ENCODE measurements at regions not wholly inside any gene's neighbourhood (a gene's known extent, or its start where the extent isn't known, plus 50 kb on each side); places are given as distances from the start of the nearest gene placed in this dataset.

DNA sequence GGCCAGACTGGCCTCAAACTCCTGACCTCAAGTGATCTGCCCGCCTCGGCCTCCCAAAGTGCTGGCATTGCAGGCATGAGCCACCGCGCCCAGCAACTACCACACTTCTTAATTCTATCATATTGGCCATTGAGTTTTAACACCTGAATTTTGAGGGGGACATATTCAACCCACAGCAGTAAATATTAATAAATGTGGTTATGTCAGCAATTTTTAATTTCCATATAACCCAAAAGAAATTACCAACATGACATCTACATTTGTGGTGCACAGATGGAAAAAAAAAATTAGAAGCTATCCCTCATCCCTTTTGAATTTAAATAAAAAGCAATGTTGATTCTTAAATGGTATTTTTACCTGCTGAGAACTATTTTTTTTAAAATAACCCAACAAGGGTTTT is 88.7 kb downstream of the SLITRK6 start:
- no peak for ATAC-seq
- no peak for DNase-seq
- intact Hi-C loops (cut with DNase I) = no loop called here
- Histone ChIP-seq H3K9me3 (no peaks in the 10 kb centered on the region), H3K4me1 (no peaks in the 10 kb centered on the region), H3K4me3 (no peak overlapping the region), H3K27ac (no peak overlapping the region), H3K27me3 (ENCODE audit: insufficient read depth in 3 of 3, low read length in 2 of 3) (no peaks in the 10 kb centered on the region), H3K36me3 (ENCODE audit: insufficient read depth in 1 of 2, low read depth in 1 of 2) (no peaks in the 10 kb centered on the region)
- 95 to 99% (median 97%) methylated on average over 4 of the region's 4 CpGs for WGBS, 3 donors
- TF ChIP-seq, protein P1, sequence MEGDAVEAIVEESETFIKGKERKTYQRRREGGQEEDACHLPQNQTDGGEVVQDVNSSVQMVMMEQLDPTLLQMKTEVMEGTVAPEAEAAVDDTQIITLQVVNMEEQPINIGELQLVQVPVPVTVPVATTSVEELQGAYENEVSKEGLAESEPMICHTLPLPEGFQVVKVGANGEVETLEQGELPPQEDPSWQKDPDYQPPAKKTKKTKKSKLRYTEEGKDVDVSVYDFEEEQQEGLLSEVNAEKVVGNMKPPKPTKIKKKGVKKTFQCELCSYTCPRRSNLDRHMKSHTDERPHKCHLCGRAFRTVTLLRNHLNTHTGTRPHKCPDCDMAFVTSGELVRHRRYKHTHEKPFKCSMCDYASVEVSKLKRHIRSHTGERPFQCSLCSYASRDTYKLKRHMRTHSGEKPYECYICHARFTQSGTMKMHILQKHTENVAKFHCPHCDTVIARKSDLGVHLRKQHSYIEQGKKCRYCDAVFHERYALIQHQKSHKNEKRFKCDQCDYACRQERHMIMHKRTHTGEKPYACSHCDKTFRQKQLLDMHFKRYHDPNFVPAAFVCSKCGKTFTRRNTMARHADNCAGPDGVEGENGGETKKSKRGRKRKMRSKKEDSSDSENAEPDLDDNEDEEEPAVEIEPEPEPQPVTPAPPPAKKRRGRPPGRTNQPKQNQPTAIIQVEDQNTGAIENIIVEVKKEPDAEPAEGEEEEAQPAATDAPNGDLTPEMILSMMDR (IDR thresholded peaks at IDR 0.05) = no peak

DNA sequence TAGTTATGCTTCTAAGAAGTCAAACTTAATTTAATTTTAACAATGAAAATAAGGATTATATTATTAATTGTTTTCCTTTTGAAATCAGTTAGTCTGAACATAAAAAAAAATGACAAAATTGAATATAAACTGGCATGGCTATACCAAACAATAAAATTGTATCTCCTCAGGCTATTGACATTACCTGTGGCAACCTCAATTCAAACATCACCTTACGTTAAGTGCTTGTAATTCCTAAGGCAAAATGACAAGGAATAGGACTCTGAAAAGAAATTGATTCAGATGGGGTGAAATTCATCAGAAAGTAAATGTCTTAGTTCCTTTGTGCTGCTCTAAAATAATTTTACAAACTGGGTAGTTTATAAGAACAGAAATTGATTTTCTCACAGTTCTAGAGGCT is 89.5 kb downstream of the SLITRK6 start:
- ATAC-seq (no peak), DNase-seq (no peak)
- no peaks in the 10 kb centered on the region for H3K36me3 ChIP-seq (ENCODE audit: insufficient read depth in 1 of 2, low read depth in 1 of 2)
- intact Hi-C loops (cut with DNase I) = no loop called here
- no peak overlapping the region for H3K4me3 ChIP-seq
- H3K9me3 ChIP-seq = no peaks in the 10 kb centered on the region
- no peak overlapping the region for H3K27ac ChIP-seq
- 80 to 88% (median 84%) methylated on average over 1 of the region's 1 CpG for WGBS, 3 donors
- no peaks in the 10 kb centered on the region for H3K27me3 ChIP-seq (ENCODE audit: insufficient read depth in 3 of 3, low read length in 2 of 3)
- no peaks in the 10 kb centered on the region for H3K4me1 ChIP-seq
- TF ChIP-seq, protein P1 (IDR thresholded peaks at IDR 0.05) = no peak

DNA sequence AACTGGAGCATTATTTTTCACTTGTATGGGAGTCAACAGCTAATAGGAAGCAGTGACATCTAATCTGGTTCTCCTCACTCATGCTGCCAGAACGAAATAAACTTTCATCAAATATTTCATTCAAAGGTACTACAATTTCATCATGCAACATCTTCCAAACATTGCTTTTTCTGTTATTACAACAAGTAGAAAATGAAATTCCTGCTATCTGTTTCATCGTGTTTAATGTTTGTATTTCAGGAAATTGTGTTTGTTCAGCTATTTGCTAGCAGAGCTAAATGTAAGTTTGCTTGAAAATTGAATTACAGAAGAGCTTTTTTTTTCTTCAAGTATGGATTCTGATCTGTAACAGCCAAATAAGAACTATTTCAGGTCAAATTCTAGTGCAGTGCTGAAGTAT is 90.1 kb downstream of the SLITRK6 start:
- DNase-seq (no peak), ATAC-seq (no peak)
- 53 to 58% (median 56%) methylated on average over 2 of the region's 2 CpGs for WGBS, 3 donors
- Histone ChIP-seq H3K36me3 (ENCODE audit: insufficient read depth in 1 of 2, low read depth in 1 of 2) (no peaks in the 10 kb centered on the region), H3K4me3 (no peak overlapping the region), H3K4me1 (no peaks in the 10 kb centered on the region), H3K27ac (no peak overlapping the region), H3K9me3 (no peaks in the 10 kb centered on the region), H3K27me3 (ENCODE audit: insufficient read depth in 3 of 3, low read length in 2 of 3) (no peaks in the 10 kb centered on the region)
- intact Hi-C loops (cut with DNase I) = no loop called here
- TF ChIP-seq, protein P1 (IDR thresholded peaks at IDR 0.05) = no peak

DNA sequence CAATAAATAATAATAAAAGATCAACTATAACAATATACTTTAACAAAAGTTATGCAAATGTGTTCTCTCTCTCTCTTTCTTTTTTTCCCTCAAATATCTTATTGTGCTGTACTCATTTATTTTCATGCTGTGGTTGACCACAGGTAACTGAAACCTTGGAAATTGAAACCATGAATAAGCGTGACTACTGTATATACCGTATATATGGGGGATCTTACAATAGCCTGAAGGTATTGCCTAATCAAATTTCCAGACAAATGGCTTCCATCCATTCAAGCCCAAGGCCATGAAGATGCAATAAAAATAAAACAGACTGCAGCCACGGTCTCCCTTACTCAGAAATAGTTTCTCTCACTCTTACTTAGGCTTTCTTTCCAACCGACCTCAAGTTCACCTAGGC is 98.3 kb downstream of the SLITRK6 start:
- no peaks in the 10 kb centered on the region for H3K27me3 ChIP-seq (ENCODE audit: insufficient read depth in 3 of 3, low read length in 2 of 3)
- WGBS, 3 donors = 39 to 45% (median 40%) methylated on average over 4 of the region's 4 CpGs
- DNase-seq = no peak
- intact Hi-C loops (cut with DNase I) = no loop called here
- no peak overlapping the region for H3K27ac ChIP-seq
- H3K9me3 ChIP-seq = peaks cover 6% of the 10 kb centered on the region
- TF ChIP-seq, protein P1 (IDR thresholded peaks at IDR 0.05) = no peak
- no peaks in the 10 kb centered on the region for H3K36me3 ChIP-seq (ENCODE audit: insufficient read depth in 1 of 2, low read depth in 1 of 2)
- ATAC-seq = no peak
- H3K4me1 ChIP-seq = no peaks in the 10 kb centered on the region
- no peak overlapping the region for H3K4me3 ChIP-seq

DNA sequence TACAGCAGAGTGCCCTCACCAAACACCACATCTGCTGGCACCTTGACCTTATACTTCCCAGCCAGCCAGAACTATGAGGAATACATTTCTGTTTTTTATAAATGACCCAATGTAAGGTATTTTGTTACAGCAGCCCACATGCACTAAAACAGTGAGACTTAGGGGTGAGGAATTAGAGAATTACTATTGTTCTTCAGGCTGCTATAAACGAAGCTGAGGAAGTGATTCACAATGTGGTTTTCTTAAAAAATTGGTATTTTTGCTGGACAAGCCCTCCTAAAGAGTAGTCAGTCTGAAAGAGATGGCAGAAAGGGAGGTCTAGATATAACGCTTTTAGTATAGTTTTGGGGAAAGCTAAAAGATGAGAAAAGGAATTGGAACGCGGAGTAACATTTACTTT is 101.0 kb downstream of the SLITRK6 start:
- intact Hi-C loops (cut with DNase I) = no loop called here
- TF ChIP-seq, protein P1 (IDR thresholded peaks at IDR 0.05) = no peak
- DNase-seq (no peak), ATAC-seq (no peak)
- Histone ChIP-seq H3K36me3 (ENCODE audit: insufficient read depth in 1 of 2, low read depth in 1 of 2) (no peaks in the 10 kb centered on the region), H3K4me3 (no peak overlapping the region), H3K27ac (no peak overlapping the region), H3K27me3 (ENCODE audit: insufficient read depth in 3 of 3, low read length in 2 of 3) (no peaks in the 10 kb centered on the region), H3K9me3 (peaks cover 6% of the 10 kb centered on the region), H3K4me1 (no peaks in the 10 kb centered on the region)
- 51 to 66% (median 54%) methylated on average over 4 of the region's 4 CpGs for WGBS, 3 donors
